NCI-H748 treated with DMSO at 0.1 percent for 48 hours (cell line): ENCODE measurements at regions not wholly inside any gene's neighbourhood (a gene's known extent, or its start where the extent isn't known, plus 50 kb on each side); places are given as distances from the start of the nearest gene placed in this dataset.
"Not testable (repeated sequence)": the region's sequence is repeated elsewhere in the genome, so short reads cannot be mapped to it uniquely, and the experiment has no call there.

Source experiments
- DNase-seq: peaks from one replicate; lab custom pipeline; 2025; lab: John Stamatoyannopoulos, UW

- DNase-seq: no peak
Measured at GRCh38 chr3:184440151-184440550, 60.3 kb downstream of the CHRD start.

GRCh38 chr3:184441202-184441900 lies 61.5 kb downstream of the CHRD start:
- no peak for DNase-seq

DNA sequence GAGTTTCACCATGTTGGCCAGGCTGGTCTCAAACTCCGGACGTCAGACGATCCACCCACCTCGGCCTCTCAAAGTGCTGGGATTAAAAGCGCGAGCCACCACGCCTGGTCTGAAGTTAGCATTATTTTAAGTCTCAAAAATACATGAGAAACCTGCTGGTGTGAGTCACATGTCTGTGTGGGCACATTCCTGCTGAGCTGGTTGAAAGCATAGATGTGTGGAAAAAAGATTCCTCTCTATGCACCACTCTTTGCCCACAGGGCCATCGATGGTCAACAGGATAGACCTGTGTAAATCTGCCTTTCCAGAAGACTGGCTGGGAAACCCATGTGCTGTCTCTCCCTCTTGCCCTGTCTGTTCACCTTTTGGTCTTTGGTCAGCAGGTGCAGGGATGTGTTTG lies 63.5 kb downstream of the CHRD start:
- no peak for DNase-seq

GRCh38 chr3:184443831-184444230 lies 64.0 kb downstream of the CHRD start:
- no peak for DNase-seq

DNA sequence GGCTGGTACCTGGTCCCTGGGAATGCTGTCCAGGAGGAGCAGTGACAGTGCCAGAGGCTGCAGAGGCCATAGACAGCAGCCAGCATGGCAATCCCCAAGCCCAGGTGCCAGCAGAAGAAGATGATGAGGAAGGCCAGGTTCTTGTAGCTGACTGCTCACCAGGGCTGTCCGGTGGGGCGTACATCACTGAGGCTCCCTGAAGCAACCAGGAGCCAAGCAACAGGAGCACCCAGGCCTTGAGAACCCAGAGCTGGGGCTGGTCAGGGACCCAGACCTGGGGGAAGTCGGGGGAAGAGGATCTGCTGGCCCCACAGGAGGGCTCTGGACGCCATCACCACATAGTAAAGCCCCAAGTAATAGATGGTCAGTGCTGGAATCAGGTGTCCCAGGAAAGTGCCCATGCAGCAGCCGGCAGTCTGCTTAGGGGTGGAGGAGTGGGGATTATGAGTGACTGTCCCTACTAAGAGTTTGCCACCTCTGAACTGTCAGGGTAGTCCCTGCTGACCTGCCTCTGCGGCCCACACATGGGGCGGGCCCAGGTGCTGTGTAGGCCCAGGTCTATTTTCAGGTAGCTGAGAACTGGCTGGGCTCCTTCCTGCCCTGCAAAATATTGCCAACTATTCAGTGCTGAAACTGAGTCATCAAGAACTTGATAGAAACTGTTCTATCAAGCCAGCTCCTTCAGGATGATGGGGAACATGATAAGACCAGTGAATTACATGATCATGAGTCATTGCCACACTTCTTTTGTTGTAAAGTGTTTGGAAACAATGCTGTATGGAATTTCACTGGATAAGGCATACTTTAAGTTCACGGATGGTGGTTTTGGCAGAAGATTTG lies 68.7 kb downstream of the CHRD start:
- DNase-seq: no peak

GRCh38 chr3:184449161-184449515 lies 69.3 kb downstream of the CHRD start:
- DNase-seq: no peak

DNA sequence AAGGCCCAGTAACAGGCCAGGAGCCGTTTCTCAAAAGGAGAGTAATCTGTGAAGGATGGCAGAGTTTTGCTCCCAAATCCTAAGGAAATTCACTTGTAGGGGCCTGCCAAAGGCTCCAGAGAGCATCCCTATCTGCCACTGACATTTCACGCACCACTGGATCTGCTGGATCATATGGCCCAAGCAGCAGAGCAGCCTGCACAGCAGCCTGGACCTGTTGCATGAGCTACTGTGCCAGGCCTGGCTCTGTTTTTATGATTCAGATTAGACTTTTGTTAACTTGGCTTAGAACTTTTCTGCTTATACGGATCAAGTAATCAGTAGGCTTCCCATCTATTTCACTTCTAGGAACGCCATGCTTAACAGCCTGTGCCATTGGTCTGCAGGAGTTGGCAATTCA lies 70.7 kb downstream of the CHRD start:
- no peak for DNase-seq

GRCh38 chr3:184453296-184453695 lies 73.4 kb downstream of the CHRD start:
- DNase-seq: no peak

GRCh38 chr3:184455991-184456390 lies 76.1 kb downstream of the CHRD start:
- no peak for DNase-seq

- no peak for DNase-seq
Measured at GRCh38 chr3:184456476-184456875, 76.6 kb downstream of the CHRD start.

DNA sequence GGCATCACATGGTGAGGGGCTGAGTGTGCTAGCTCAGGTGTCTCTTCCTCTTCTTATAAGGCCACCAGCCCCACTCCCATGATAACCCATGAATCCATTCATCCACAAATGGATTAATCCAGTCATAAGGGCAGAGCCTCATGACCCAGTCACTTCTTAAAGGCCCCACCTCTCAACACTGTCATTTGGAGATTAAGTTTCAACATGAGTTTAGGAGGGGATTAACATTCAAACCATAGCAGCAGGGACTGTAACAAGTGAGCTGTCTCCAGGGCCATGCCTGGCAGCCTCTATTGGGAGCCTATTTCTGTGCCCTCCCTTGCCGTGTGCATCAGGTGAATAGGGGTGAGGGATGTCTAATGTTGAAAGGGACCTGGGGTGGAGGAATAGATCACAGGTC lies 77.5 kb downstream of the CHRD start:
- DNase-seq: no peak

DNA sequence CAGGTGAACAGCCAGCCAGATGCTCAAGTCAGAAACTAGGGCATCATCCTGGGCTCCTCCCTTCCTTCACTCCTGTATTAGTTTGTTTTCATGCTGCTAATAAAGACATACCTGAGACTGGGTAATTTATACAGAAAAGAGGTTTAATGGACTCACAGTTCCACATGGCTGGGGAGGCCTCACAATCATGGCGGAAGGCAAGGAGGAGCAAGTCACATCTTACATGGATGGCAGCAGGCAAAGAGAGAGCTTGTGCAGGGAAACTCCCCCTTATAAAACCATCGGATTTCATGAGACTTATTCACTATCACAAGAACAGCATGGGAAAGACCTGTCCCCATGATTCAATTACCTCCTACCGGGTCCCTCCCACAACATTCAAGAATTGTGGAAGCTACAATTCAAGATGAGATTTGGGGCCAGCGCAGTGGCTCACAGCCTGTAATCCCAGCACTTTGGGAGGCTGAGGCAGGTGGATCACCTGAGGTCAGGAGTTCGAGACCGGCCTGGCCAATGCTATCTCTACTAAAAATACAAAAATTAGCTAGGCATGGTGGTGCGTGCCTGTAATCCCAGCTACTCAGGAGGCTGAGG lies 78.0 kb downstream of the CHRD start:
- DNase-seq: not testable (repeated sequence)

- no peak for DNase-seq
Measured at GRCh38 chr3:184459355-184459754, 79.5 kb downstream of the CHRD start.

GRCh38 chr3:184460276-184460675 lies 80.4 kb downstream of the CHRD start:
- DNase-seq: no peak

DNA sequence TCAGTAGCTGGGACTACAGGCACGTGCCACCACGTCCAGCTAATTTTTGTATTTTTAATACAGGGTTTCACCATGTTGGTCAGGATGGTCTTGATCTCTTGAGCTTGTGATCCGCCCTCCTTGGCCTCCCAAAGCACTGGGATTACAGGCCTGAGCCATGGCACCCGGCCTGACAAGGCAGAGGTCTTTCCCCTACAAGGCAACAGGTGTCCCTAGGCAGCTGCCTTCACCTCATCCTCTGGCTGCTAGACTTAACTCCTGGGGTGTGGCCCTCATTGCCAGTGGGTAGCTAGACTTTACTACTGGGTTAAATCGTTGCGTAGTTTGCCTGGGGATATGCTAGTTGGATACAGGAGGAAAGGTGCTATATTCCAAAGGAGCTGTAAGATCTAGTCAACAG lies 81.4 kb downstream of the CHRD start:
- DNase-seq: no peak

DNA sequence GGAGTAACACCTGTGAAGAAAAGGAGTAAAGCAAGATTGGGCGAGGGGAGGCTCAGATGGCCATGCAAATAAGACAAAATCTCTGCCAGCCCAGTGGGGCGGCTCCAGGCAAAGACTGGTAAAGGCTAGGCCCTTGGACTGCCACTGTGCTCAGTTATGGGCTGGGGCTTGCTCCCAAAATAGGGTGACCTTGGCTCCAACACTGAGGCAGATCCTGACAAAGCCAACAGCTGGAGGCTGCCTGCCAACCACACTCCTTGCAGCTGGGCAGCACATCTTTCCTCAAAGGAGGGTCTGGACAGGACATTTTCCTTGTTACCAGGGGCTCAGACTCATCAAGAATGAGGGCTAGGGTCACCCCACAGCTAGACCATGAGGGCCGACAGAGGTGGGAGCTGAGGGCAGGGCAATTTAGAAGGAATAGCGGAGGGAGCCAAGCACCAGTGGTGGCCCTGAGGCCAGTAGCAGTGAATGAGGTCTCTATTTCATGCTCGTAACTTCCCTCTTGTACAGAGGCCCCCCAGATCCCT lies 86.1 kb downstream of the CHRD start:
- DNase-seq: no peak

- DNase-seq: no peak
Measured at GRCh38 chr3:184466413-184466960, 86.6 kb downstream of the CHRD start.

DNA sequence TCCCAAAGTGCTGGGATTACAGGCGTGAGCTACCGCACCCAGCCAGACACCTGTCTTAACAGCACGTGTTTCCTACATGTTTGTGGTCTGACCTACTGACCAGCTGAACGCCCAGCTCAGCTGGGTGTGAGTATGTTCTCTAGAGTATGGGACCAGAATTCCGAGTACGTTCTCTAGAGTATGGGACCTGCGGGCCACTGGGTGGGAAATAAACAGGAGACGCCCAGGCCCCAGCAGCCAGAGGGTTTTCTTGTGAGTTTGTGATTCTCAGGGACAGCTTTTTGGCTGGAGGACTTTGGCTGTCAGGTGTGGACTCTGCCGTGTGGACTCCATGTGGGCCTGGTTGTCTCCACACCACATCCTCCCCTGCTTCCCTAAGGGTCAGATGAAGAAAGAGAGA lies 87.3 kb downstream of the CHRD start:
- DNase-seq: no peak

- no peak for DNase-seq
Measured at GRCh38 chr3:184470551-184470950, 90.7 kb downstream of the CHRD start.

DNA sequence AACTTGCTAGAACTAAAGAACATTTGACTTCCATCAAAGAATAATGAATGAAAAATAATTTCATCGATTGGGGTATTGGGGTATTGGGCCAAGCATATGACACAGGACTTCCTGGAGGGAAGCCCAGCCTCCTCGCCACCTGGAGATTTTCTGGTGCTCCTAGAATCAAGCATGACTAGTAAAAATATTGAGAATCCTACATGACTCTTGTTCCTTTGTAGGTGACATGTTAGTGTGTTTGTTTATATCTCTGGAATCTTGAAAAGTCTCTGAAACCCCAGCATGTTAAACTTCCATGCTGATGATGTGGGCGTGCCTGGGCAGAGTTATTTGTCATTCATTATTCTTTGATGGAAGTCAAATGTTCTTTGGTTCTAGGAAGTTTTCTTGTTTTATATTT lies 90.1 kb upstream of the EPHB3 start:
- no peak for DNase-seq

DNA sequence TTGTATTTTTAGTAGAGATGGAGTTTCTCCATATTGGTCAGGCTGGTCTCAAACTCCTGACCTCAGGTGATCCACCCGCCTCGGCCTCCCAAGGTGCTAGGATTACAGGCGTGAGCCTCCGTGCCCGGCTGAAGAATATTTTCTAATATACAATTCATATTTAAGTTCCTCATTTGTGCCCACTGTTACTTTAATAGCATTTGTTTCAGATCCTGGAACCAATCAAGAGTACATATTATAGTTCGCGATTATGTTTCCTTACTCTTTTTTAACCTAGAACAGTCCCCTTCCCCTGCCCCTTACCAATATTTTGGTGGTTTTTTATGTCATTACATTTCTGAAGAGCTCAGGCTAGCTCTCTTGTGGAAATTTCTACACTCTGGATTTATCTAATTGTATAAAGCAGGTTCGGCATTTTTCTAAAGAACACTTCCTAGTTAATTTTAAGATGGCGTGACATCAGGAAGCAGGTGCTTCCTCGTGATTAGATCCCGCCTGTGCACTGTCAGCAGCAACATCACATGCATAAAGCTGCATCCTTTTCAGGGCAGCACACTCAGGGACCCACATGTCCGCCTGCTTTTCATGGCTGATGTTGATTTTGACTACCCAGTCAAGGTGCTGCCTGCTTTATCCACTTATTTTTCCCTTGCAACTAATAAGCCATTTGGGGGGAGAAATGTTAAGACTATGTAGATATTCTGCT lies 88.7 kb upstream of the EPHB3 start:
- DNase-seq: no peak

DNA sequence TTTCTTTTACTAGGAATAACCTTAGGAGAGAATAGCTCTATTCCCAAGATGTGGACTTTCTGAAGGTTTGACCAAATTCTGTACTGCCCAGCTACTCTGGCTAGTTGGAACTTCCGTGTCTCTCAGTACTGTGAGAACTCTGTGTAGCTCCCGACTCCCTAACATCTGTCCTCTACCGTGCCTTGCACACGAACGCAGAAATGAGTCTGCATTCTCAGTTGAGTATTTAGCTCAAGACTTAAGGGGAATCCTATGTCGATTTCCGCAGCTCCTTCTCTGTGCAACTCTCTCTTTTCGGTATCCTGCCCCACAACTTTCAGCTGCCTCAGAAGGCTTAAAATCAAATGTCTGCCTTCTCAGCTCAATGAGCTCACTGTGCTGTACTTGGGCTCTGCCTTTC lies 86.7 kb upstream of the EPHB3 start:
- DNase-seq: no peak
